Fibroblast of mammary gland (primary cell): ENCODE measurements at regions not wholly inside any gene's neighbourhood (a gene's known extent, or its start where the extent isn't known, plus 50 kb on each side); places are given as distances from the start of the nearest gene placed in this dataset.

Source experiments
- DNase-seq: peaks from one replicate; pipeline ENCODE4 v3.0.0-alpha.2; 2010; ENCODE audit warnings: low read depth
- H3K4me3 ChIP-seq: 2 replicates; pipeline ENCODE4 v1.5.1; 2011; ENCODE audit warnings: low read depth, mild to moderate bottlenecking, low read length, moderate library complexity; ENCODE audit not compliant: control insufficient read depth
- TF ChIP-seq, protein P1 (sequence below): conservative IDR thresholded peaks from 2 replicates; pipeline ENCODE4 v1.5.1; 2011; ENCODE audit warnings: low read depth, low read length, inconsistent platforms; ENCODE audit not compliant: control insufficient read depth, insufficient read depth

DNA sequence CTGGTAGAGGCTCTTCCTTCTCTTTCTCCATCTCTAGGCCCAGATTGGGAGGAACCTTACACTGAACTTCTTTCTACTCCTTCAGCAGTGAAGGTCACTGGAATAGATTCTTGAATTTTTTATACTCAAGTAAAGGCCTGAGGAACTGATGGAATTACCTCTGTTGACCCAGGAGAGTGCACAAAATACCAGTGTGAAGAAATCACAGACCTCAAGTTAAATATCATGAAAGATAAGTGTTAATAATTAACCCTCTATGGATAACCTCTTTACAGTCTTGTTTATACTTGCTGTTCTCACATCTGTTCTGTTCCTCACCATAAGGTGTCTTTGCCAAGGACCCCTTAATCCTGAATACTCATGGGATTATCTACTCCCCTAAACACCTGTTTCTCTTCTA, 244.4 kb upstream of the STAC start:
- no peak overlapping the region for H3K4me3 ChIP-seq
- TF ChIP-seq, protein P1, sequence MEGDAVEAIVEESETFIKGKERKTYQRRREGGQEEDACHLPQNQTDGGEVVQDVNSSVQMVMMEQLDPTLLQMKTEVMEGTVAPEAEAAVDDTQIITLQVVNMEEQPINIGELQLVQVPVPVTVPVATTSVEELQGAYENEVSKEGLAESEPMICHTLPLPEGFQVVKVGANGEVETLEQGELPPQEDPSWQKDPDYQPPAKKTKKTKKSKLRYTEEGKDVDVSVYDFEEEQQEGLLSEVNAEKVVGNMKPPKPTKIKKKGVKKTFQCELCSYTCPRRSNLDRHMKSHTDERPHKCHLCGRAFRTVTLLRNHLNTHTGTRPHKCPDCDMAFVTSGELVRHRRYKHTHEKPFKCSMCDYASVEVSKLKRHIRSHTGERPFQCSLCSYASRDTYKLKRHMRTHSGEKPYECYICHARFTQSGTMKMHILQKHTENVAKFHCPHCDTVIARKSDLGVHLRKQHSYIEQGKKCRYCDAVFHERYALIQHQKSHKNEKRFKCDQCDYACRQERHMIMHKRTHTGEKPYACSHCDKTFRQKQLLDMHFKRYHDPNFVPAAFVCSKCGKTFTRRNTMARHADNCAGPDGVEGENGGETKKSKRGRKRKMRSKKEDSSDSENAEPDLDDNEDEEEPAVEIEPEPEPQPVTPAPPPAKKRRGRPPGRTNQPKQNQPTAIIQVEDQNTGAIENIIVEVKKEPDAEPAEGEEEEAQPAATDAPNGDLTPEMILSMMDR, result no peak
- no peak for DNase-seq

DNA sequence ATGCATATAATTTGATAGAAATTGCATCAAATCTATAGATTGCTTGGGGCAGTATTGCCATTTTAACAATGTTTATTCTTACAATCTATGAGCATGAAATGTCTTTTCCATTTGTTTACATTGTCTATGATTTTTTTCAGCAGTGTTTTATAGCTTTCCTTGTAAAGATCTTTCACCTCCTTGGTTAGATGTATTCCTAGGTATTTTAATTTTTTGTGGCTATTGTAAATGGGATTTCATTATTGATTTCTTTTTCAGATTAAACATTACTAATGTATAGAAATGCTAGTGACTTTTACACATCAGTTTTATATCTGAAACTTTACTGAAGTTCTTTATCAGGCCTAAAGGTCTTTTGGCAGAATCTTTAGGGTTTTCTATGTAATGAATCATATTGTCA, 237.6 kb upstream of the STAC start:
- no peak overlapping the region for H3K4me3 ChIP-seq
- TF ChIP-seq, protein P1, result no peak
- no peak for DNase-seq

DNA sequence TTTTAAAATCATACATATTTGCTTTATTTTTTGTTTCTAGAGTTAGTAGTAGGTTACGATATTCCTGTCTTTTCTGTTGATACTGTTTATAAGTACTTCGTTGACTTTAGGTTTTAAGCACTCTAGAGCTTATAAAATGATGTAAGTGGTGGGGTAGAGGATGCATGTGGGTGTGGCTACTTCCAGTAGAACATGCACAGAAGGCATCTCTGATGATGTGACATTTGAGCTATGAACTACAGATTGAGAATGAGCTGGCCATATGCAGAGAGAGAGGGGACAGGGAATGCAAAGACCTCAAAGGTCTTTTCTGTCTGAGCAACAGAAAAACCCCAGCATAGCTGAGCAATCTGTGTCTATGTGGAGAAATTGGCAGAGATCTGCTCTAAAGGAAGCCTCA, 233.9 kb upstream of the STAC start:
- TF ChIP-seq, protein P1, result no peak
- no peak overlapping the region for H3K4me3 ChIP-seq
- DNase-seq, result no peak

DNA sequence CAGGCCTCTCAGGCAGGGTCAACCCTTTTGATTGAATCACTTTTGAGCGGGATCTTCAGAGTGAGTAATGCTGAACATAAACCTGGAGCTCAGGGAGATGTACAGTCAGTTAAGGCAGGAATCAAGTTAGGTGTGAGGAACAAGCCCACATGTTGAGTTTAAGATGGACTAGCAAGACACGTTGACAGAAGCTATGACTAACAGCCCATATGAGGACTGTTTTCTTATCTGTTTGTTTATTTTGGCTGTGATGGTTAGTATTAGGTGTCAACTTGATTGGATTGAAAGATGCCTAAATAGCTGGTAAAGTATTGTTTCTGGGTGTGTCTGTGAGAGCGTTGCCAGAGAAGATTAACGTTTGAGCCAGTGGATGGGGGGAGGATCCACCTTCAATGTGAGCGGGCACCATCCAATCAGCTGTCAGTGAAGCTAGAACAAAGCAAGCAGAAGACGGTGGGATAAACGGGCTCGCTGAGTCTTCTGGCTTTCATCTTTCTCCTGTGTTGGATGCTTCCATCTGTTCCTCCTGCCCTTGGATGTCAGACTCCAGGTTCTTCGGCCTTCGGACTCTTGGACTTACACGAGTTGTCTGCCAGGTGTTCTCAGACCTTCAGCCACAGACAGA, 232.3 kb upstream of the STAC start:
- TF ChIP-seq, protein P1, result no peak
- H3K4me3 ChIP-seq, result no peak overlapping the region
- peak; percentile 14 for DNase-seq

DNA sequence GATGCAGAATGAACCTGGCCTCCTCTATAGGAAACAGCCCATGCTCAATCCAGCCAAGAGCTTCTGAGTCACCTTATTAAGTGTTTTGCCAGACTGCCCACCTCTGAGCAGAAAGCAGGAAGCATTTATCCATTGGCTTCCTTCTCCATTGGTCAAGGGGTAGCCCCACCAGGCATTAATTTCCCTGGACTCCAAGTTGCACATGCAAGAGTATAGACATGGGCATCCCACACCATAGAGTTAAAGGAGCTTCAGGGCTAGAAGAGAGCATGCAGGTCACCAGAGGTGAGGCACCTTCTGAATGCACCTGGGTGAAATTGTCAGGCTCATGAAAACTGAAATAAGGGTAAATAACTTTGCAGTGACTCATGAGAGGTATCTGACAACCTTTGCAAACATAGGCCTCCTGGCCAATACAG, 230.8 kb upstream of the STAC start:
- no peak overlapping the region for H3K4me3 ChIP-seq
- TF ChIP-seq, protein P1, result no peak
- DNase-seq, result no peak

DNA sequence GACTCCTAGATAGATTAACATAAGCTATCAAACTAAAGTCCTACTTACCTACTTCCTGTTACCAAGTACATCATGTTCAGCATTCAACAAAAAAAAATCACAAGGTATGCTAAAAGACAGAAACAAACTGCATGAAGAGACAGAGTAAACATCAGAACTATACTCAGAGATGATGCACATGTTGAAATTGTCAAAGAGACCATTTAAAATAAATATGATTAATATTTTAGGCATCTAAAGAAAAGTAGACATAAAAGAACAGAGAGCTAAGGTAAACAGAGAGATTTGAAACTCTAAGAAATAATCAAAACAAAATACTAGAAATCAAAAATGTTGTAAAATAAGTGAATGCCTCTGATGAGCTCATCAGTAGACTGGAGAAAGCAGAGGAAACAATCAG, 224.8 kb upstream of the STAC start:
- DNase-seq, result no peak
- no peak overlapping the region for H3K4me3 ChIP-seq
- TF ChIP-seq, protein P1, result no peak

DNA sequence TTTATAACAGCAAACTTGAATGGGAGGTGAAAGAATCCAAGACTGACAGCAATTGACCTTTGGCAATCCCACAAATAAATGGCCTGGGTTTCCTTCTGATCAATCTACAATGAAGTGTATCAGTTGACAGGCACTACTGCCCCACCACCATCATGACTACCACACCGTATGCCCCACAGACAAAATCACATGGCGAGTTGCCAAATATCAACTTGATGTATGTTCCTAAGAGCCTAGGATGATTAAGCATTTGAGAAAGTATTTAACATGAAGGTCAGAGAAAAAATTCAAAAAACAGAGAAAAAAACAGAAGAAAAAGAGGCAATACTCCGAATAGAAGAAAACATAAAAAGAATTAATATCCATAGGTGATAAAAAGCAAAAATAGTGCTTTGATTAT, 215.9 kb upstream of the STAC start:
- TF ChIP-seq, protein P1, result no peak
- no peak overlapping the region for H3K4me3 ChIP-seq
- no peak for DNase-seq
